SK-N-MC (cell line): ENCODE measurements at regions not wholly inside any gene's neighbourhood (a gene's known extent, or its start where the extent isn't known, plus 50 kb on each side); places are given as distances from the start of the nearest gene placed in this dataset.

Experiments
- EZH2 ChIP-seq: fragments of 200-600 bp; sonication (generic); IDR thresholded peaks from one replicate; pipeline ENCODE4 v1.6.1; 2017; ENCODE audit warnings: antibody characterized with exemption
- FOXP2 ChIP-seq: optimal IDR thresholded peaks from 2 replicates; pipeline ENCODE3; 2011; ENCODE audit warnings: mild to moderate bottlenecking, moderate library complexity; ENCODE audit not compliant: insufficient read depth; ENCODE audit errors: extremely low read length, control extremely low read depth
- POLR2AphosphoS5 ChIP-seq: IDR thresholded peaks from 2 replicates; pipeline ENCODE4 v1.6.1; 2012; ENCODE audit warnings: mild to moderate bottlenecking, low read depth, low read length, borderline replicate concordance

- TF ChIP-seq EZH2 (no peak), POLR2AphosphoS5 (no peak), FOXP2 (no peak)
Observed at GRCh38 chr20:39458452-39458851, 496.3 kb downstream of the DHX35 start.
